GM12892 (cell line): ENCODE measurements at regions not wholly inside any gene's neighbourhood (a gene's known extent, or its start where the extent isn't known, plus 50 kb on each side); places are given as distances from the start of the nearest gene placed in this dataset.

ENCODE experiments used
- POLR2A ChIP-seq: IDR thresholded peaks from 2 replicates; pipeline ENCODE4 v1.6.1; 2011; ENCODE audit warnings: low read depth, low read length, control low read depth
- TAF1 ChIP-seq: IDR thresholded peaks from 2 replicates; pipeline ENCODE4 v1.6.1; 2011; ENCODE audit warnings: low read depth, mild to moderate bottlenecking, control low read depth, low read length, borderline replicate concordance

DNA sequence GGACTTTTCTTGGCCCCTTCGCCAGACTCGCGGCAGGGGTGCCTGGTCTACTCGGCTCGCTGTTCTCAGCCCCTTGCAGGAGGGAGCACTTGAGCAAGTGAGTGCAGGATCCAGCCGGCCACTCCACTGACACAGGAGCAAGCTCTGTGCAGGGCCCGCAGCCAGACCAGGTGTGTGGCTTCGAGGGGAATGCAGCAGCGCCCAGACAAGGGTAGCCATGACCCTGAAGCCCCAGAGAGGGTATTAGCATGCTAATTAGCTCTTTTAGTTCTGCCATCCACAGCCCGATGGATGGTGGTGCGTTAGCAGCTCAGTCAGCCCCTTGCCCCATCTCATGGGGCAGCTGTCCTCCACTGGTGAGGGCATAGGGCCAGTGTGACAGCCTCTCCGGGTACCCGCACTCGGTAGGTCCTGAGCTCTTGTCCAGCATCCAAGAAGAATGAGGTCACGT, 103.2 kb upstream of the HS6ST1 start:
- TF ChIP-seq TAF1 = no peak
- no peak for TF ChIP-seq POLR2A
